ENCODE measurements at regions not wholly inside any gene's neighbourhood (a gene's known extent, or its start where the extent isn't known, plus 50 kb on each side); places are given as distances from the start of the nearest gene placed in this dataset.
"Not testable (repeated sequence)": the region's sequence is repeated elsewhere in the genome, so short reads cannot be mapped to it uniquely, and the experiment has no call there.

- H3K4me3 ChIP-seq (ENCODE audit: low read depth, low read length): no peak overlapping the region
- no peak for DNase-seq (ENCODE audit: low read depth)
- TF ChIP-seq CTCF (IDR thresholded peaks at IDR 0.05; ENCODE audit: low read depth, low read length) (no peak), POLR2A (IDR thresholded peaks at IDR 0.05; ENCODE audit: extremely low read depth, insufficient read length) (no peak), MAX (IDR thresholded peaks at IDR 0.05; ENCODE audit: low read depth, low read length) (no peak), MYC (IDR thresholded peaks at IDR 0.05; ENCODE audit: low read depth, low read length) (no peak)
These were observed 492.4 kb upstream of the MARCKS start for GRCh38 chr6:113364766-113365165.

- no peak overlapping the region for H3K4me3 ChIP-seq (ENCODE audit: low read depth, low read length)
- DNase-seq (ENCODE audit: low read depth): no peak
- TF ChIP-seq CTCF (IDR thresholded peaks at IDR 0.05; ENCODE audit: low read depth, low read length): no peak
- no peak for TF ChIP-seq MAX (IDR thresholded peaks at IDR 0.05; ENCODE audit: low read depth, low read length)
- no peak for TF ChIP-seq POLR2A (IDR thresholded peaks at IDR 0.05; ENCODE audit: extremely low read depth, insufficient read length)
These were observed 492.0 kb upstream of the MARCKS start for GRCh38 chr6:113365191-113365590.

GRCh38 chr6:113366505-113366904 lies 490.6 kb upstream of the MARCKS start:
- H3K4me3 ChIP-seq (ENCODE audit: low read depth, low read length): no peak overlapping the region
- no peak for DNase-seq (ENCODE audit: low read depth)
- TF ChIP-seq MYC (IDR thresholded peaks at IDR 0.05; ENCODE audit: low read depth, low read length) (no peak), CTCF (IDR thresholded peaks at IDR 0.05; ENCODE audit: low read depth, low read length) (no peak), POLR2A (IDR thresholded peaks at IDR 0.05; ENCODE audit: extremely low read depth, insufficient read length) (no peak), MAX (IDR thresholded peaks at IDR 0.05; ENCODE audit: low read depth, low read length) (no peak)

GRCh38 chr6:113370508-113371502 lies 486.3 kb upstream of the MARCKS start:
- no peak for DNase-seq (ENCODE audit: low read depth)
- TF ChIP-seq POLR2A (IDR thresholded peaks at IDR 0.05; ENCODE audit: extremely low read depth, insufficient read length) (no peak), CTCF (IDR thresholded peaks at IDR 0.05; ENCODE audit: low read depth, low read length) (no peak), MYC (IDR thresholded peaks at IDR 0.05; ENCODE audit: low read depth, low read length) (no peak), MAX (IDR thresholded peaks at IDR 0.05; ENCODE audit: low read depth, low read length) (no peak)
- no peak overlapping the region for H3K4me3 ChIP-seq (ENCODE audit: low read depth, low read length)

GRCh38 chr6:113375466-113375865 lies 481.7 kb upstream of the MARCKS start:
- not testable (repeated sequence) for H3K4me3 ChIP-seq (ENCODE audit: low read depth, low read length); DNase-seq (ENCODE audit: low read depth)

- TF ChIP-seq CTCF (IDR thresholded peaks at IDR 0.05; ENCODE audit: low read depth, low read length): no peak
- no peak for TF ChIP-seq MYC (IDR thresholded peaks at IDR 0.05; ENCODE audit: low read depth, low read length)
- no peak for TF ChIP-seq POLR2A (IDR thresholded peaks at IDR 0.05; ENCODE audit: extremely low read depth, insufficient read length)
- no peak for TF ChIP-seq MAX (IDR thresholded peaks at IDR 0.05; ENCODE audit: low read depth, low read length)
- DNase-seq (ENCODE audit: low read depth): no peak
- H3K4me3 ChIP-seq (ENCODE audit: low read depth, low read length): no peak overlapping the region
These were observed 480.9 kb upstream of the MARCKS start for GRCh38 chr6:113375950-113376846.

Data from NB4 (cell line).